ENCODE measurements at regions not wholly inside any gene's neighbourhood (a gene's known extent, or its start where the extent isn't known, plus 50 kb on each side); places are given as distances from the start of the nearest gene placed in this dataset.

DNA sequence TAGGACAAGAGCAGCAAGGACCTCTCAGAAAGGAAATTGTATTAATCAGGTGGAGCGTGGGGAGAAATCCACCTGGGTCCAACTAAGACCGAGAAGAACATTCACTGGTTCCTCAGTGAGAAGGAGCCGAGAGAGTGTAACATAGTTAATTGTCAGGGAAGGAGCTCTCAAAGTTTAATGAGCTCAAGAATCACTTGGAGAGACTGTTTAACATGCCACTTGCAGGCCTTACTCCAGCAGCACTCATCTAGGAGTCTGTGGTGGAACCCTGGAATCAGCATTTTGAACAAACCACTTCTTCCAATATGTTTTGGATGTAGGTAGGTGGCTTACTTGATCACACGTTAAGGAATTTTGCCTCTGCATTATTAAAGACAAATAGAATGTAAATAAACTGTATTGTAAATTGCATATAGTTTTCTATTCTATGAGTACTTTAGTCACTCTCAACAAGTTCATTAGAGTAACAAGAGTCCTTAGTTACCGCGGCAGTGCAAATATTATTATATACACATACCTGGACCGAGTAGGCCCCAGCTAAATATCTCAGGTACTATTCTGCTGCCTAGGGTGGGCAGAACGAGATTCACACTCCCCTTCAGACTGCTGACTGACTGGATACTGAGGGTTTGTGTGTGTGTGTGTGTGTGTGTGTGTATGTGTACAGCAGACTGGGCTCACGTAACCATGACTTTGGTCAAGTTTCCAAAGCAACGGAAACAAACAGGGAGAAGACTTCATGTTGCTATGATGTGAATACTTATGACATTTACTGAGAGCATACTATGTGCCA is 203.2 kb upstream of the USP24 start:
- TF ChIP-seq, protein P1, sequence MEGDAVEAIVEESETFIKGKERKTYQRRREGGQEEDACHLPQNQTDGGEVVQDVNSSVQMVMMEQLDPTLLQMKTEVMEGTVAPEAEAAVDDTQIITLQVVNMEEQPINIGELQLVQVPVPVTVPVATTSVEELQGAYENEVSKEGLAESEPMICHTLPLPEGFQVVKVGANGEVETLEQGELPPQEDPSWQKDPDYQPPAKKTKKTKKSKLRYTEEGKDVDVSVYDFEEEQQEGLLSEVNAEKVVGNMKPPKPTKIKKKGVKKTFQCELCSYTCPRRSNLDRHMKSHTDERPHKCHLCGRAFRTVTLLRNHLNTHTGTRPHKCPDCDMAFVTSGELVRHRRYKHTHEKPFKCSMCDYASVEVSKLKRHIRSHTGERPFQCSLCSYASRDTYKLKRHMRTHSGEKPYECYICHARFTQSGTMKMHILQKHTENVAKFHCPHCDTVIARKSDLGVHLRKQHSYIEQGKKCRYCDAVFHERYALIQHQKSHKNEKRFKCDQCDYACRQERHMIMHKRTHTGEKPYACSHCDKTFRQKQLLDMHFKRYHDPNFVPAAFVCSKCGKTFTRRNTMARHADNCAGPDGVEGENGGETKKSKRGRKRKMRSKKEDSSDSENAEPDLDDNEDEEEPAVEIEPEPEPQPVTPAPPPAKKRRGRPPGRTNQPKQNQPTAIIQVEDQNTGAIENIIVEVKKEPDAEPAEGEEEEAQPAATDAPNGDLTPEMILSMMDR (IDR thresholded peaks at IDR 0.05): no peak
- no peak for TF ChIP-seq POLR2A (IDR thresholded peaks at IDR 0.05)
- WGBS, 2 donors: 83 to 86% methylated on average over 10 of the region's 10 CpGs
- no peak for DNase-seq

DNA sequence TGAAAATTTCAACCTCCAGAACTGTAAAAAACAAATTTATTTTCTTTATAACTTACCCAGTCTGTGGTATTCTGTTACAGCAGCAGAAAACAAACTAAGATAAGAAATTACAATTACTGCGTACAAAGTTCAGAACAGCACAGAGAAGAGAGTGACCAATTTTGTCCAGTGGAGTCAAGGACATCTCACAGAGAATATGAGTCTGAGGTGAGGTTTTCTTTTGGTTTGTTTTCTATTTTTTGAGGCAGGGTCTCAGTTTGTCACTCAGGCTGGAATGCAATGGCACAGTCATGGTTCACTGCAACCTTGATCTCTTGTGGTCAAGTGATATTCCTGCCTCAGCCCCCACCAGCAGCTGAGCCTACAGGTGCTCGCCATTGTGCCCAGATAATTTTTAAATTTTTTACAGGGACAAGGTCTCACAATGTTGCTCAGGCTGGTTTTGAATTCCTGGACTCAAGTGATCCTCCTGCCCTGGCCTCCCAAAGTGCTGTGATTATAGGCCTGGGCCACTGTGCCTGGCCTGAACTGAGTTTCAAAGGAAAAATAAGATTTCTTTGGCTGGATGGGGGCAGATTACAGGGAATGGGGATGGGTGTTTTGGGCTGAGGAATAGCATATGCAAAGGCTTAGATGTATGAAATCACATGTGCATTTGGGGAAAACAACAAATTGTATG is 201.1 kb upstream of the USP24 start:
- no peak for DNase-seq
- WGBS, 2 donors: 89 to 100% methylated on average over 2 of the region's 2 CpGs
- intact Hi-C loops (cut with DNase I): no loop called here
- Histone ChIP-seq H3K4me3 (no peak overlapping the region), H3K27ac (no peak overlapping the region), H3K9me3 (no peaks in the 10 kb centered on the region), H3K4me1 (no peaks in the 10 kb centered on the region), H3K36me3 (no peaks in the 10 kb centered on the region), H3K27me3 (no peaks in the 10 kb centered on the region)
- no peak for TF ChIP-seq POLR2A (IDR thresholded peaks at IDR 0.05)
- TF ChIP-seq, protein P1 (IDR thresholded peaks at IDR 0.05): no peak

More for the DNA sequence above, 203.2 kb upstream of the USP24 start:
- no peaks in the 10 kb centered on the region for H3K4me1 ChIP-seq
- H3K9me3 ChIP-seq: peaks cover 0 to 6% (median 0%) of the 10 kb centered on the region in 3 donors
- intact Hi-C loops (cut with DNase I): no loop called here
- no peak overlapping the region for H3K4me3 ChIP-seq
- H3K27me3 ChIP-seq: no peaks in the 10 kb centered on the region
- no peaks in the 10 kb centered on the region for H3K36me3 ChIP-seq
- no peak overlapping the region for H3K27ac ChIP-seq

DNA sequence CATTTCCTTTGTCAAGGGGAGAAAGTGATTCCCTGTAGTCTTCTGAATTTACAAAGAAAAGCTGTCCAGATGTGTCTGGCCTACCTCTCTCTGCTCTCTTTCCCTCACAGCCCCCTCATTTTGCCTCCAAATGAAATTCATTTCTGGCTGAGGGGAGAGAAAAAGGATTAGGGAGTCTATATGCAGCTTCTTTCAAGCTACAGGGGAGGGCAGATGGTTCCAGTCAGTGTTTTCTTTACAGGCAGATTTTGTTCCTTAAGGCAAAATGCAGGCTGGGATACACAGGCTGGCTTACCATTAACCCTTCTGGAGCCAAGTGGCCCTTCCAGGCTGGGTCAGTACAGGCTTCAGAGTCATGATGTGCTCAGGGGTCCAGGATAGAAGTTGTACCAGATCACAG is 198.1 kb upstream of the USP24 start:
- no peak overlapping the region for H3K4me3 ChIP-seq
- H3K27me3 ChIP-seq: no peaks in the 10 kb centered on the region
- no peak for TF ChIP-seq POLR2A (IDR thresholded peaks at IDR 0.05)
- TF ChIP-seq, protein P1 (IDR thresholded peaks at IDR 0.05): no peak
- no peaks in the 10 kb centered on the region for H3K4me1 ChIP-seq
- no peak for DNase-seq
- no peaks in the 10 kb centered on the region for H3K9me3 ChIP-seq
- no peak overlapping the region for H3K27ac ChIP-seq
- H3K36me3 ChIP-seq: no peaks in the 10 kb centered on the region
- intact Hi-C loops (cut with DNase I): no loop called here

DNA sequence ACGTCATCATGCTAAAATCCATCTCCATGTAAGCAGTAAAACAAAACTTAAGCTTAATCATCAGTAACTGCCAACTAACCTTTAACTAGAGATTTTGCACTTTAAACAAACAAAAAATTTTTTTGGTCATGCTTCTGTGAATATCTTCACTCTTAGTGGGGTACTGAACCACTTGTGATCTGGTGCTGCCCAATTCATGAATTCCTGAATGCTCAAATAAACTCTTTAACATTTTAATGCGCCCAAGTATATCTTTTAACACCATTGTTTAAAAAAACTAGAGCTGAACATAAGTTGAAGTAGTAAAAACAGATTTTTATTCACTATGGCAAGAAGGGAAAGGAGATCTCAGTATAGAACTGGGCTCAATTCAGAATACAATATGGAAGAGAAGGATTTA is 196.9 kb upstream of the USP24 start:
- intact Hi-C loops (cut with DNase I): no loop called here
- Histone ChIP-seq H3K27ac (no peak overlapping the region), H3K4me1 (no peaks in the 10 kb centered on the region), H3K9me3 (no peaks in the 10 kb centered on the region), H3K36me3 (no peaks in the 10 kb centered on the region), H3K27me3 (no peaks in the 10 kb centered on the region), H3K4me3 (no peak overlapping the region)
- DNase-seq: no peak
- WGBS, 2 donors: 54 to 67% methylated on average over 2 of the region's 2 CpGs
- TF ChIP-seq POLR2A (IDR thresholded peaks at IDR 0.05): no peak
- TF ChIP-seq, protein P1 (IDR thresholded peaks at IDR 0.05): no peak

DNA sequence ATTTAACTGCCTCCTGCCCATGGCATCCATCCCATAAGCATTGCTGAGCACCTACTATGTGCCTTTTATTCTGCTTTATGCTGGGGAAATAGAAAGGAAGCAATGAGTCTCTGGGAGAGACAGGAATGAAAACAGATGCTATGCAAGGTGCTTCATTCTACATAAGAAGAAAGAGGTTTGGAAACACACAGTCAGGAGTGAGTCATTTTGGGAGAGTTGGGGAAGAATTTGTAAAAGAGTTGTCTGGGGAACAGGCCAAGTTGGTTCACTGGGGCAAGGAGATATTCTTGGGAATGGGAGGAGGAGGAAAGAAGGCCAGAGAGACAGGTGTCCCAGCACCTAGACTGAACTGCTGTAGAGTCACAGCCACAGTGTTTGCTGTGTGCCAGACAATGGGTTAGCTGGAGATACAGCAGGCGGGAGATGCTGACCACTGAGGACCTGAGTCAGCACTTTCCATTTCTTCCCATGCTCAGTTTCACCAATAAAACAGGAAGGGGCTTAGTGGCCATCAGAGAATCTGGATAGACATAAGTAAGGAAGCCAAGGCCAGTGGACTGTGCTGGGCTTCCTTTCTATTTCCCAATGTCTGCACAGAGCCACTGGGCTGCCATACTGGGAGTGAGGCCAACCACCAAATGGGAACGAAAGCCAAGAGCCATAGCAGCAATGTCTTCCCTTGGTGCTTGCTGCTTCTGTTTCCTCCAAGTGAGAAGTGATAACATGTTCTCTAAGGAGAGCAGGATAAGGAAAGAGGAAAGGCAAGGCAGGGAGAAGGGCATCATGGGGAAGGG is 187.7 kb upstream of the USP24 start:
- intact Hi-C loops (cut with DNase I): no loop called here
- 63 to 89% methylated on average over 1 to 2 of the region's 2 CpGs for WGBS, 2 donors
- H3K9me3 ChIP-seq: no peaks in the 10 kb centered on the region
- no peaks in the 10 kb centered on the region for H3K36me3 ChIP-seq
- no peak for DNase-seq
- H3K4me3 ChIP-seq: no peak overlapping the region
- H3K27me3 ChIP-seq: peaks cover 0 to 3% (median 0%) of the 10 kb centered on the region in 4 donors
- H3K4me1 ChIP-seq: peaks cover 0 to 7% (median 0%) of the 10 kb centered on the region in 3 donors
- TF ChIP-seq POLR2A (IDR thresholded peaks at IDR 0.05): no peak
- TF ChIP-seq, protein P1 (IDR thresholded peaks at IDR 0.05): no peak
- H3K27ac ChIP-seq: no peak overlapping the region
